GM13977 (cell line): ENCODE measurements at regions not wholly inside any gene's neighbourhood (a gene's known extent, or its start where the extent isn't known, plus 50 kb on each side); places are given as distances from the start of the nearest gene placed in this dataset.
"Not testable (repeated sequence)": the region's sequence is repeated elsewhere in the genome, so short reads cannot be mapped to it uniquely, and the experiment has no call there.

ENCODE experiments used
- DNase-seq: peaks from one replicate; pipeline ENCODE4 v3.0.0; 2012; ENCODE audit warnings: low spot score
- in situ Hi-C: fragments of 300-500 bp; cut with MboI; formaldehyde crosslinking; loops from one replicate; pipeline ENCODE4 v1.12.0; 2022; ENCODE audit warnings: low sequenced_read_pairs, low pct_unique_long_range_greater_than_20kb, mixed read lengths, inconsistent platforms; ENCODE audit not compliant: unreplicated experiment
- TF ChIP-seq, protein P1 (sequence below): IDR thresholded peaks from 2 replicates; pipeline ENCODE4 v1.5.1; 2012; ENCODE audit warnings: mild to moderate bottlenecking, control low read depth; ENCODE audit not compliant: insufficient read depth; ENCODE audit errors: extremely low read depth, missing control alignments

DNA sequence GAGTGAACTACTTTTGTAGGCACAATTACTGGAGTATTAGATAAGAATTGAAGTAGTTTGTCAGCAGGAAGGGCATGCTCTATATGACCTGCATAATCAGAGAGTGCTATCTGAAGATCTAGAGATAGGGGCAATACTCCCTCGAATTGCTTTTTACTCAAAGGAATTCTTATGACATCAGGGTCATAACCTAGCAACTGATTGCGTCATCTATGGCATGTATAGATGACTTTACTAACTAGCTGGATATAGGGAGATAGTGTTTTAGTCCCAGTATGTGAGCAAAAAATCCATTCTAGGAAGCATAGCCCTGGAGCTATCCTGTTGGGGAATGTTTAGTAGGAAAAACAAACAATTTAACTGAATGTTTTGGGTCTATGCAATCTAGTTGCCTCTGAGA, 109.5 kb upstream of the ZNF267 start:
- in situ Hi-C loops = no loop called here
- TF ChIP-seq, protein P1, sequence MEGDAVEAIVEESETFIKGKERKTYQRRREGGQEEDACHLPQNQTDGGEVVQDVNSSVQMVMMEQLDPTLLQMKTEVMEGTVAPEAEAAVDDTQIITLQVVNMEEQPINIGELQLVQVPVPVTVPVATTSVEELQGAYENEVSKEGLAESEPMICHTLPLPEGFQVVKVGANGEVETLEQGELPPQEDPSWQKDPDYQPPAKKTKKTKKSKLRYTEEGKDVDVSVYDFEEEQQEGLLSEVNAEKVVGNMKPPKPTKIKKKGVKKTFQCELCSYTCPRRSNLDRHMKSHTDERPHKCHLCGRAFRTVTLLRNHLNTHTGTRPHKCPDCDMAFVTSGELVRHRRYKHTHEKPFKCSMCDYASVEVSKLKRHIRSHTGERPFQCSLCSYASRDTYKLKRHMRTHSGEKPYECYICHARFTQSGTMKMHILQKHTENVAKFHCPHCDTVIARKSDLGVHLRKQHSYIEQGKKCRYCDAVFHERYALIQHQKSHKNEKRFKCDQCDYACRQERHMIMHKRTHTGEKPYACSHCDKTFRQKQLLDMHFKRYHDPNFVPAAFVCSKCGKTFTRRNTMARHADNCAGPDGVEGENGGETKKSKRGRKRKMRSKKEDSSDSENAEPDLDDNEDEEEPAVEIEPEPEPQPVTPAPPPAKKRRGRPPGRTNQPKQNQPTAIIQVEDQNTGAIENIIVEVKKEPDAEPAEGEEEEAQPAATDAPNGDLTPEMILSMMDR = no peak
- no peak for DNase-seq

DNA sequence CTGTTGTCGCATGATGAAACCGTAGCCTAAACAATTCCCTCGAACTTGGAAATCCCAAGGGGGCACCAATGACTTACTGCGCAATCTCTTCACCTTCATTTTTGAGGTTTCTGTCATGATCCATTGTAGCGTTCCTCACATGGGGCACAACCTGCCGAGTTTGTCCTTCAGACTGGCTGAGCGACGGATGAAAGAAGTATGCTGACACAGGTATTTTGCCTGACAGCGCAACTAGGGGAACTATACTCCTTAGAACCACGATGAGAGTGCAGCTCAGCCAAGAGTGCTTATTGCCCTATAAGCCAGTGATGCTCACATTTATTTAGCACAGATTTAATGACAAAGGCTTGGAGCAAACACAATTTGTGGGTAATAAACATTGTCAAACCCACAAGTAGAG, 106.3 kb upstream of the ZNF267 start:
- TF ChIP-seq, protein P1 = no peak
- DNase-seq = no peak
- in situ Hi-C loops = no loop called here

DNA sequence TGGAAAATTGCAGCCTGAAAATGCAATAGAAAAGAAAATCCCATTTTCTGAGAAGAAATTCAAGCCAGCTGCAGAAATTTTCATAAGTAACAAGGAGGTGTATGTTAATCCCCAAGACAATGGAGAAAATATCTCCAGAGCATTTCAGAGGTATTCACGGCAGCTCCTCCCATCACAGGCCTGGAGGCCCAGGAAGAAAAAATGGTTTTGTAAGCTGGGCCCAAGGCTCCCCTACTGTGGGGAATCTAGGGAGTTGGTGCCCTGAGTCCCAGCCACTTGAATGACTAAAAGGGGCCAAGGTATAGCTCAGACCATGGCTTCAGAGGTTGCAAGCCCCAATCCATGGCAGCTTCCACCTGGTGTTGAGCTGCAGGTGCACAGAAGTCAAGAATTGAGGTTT, 93.3 kb upstream of the ZNF267 start:
- DNase-seq = no peak
- in situ Hi-C loops = no loop called here
- TF ChIP-seq, protein P1 = no peak

DNA sequence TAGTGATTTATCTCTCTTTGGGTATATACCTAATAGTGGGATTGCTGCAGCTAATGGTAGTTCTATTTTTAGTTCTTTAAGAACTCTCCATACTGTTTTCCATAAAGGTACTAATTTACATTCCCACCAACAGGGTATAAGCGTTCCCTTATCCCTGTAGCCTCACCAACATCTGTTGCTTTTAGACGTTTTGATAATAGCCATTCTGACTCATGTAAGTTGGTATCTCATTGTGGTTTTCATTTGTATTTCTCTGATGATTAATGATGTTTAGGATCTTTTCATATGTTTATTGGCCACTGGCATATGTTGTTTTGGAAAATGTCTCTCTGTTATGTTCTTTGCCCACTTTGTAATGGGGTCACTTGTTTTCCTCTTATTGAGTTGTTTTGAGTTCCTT, 88.5 kb upstream of the ZNF267 start:
- in situ Hi-C loops = no loop called here
- TF ChIP-seq, protein P1 = no peak
- no peak for DNase-seq

DNA sequence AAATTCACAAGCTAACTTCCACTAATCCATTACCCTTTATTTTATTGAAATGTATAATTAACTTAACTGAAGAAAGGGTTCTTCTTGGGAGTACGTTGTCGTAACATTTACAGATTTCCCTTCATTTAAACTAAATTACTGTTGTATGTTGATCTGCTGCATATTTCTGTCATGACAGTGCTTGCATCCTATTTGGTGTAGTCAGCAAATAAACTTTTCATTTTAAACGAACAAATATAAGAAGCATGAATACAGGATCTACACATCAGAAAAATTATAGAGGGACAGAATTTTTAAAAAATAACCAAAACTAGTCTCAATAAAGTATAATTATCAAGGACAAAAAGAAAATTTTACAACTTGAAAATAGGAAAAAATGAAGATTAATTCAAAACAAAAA, 66.5 kb upstream of the ZNF267 start:
- no peak for DNase-seq
- TF ChIP-seq, protein P1 = no peak
- in situ Hi-C loops = no loop called here

DNA sequence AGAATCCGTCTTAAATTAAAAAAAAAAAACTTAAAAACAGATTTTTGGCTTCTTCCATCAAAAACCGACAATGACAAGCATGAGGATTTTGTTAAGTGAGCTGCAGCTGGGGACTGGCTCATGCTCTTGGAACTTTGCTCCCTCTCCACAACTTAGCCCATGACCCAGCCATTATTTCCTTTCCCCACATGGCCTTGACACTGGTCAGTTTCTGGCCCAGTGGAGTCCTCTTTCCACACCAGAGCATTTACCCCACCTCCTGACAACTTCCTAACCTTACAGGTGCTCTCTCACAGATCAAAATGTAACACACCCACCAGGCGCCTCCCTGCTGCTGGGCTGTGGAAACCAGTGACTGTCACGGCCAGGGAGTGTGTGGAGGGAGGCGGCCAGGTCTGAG, 62.7 kb upstream of the ZNF267 start:
- TF ChIP-seq, protein P1 = no peak
- in situ Hi-C loops = no loop called here
- DNase-seq = no peak

DNA sequence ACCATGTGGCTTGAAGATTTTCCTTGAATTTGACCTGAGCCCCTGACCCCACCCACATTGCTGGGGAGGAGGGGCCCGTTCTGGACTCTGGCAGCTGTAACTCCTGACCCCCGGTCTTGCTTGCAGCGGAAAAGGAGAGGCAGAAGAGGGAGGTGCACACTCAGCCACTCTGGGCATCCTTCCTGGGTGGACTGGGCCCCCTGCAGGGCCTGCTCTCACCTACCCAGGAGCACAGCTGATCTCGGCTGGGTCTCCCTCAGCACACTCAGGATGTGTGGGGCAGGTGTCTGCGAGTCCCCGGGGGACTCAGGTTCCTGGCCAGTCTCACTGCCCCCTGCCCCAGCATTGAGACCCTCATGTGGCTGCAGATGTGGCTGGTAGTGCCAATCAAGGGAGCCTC, 57.5 kb upstream of the ZNF267 start:
- in situ Hi-C loops, DNase-seq: not testable (repeated sequence)
